K562 (cell line): ENCODE measurements at regions not wholly inside any gene's neighbourhood (a gene's known extent, or its start where the extent isn't known, plus 50 kb on each side); places are given as distances from the start of the nearest gene placed in this dataset.
A peak's percentile ranks its signal among the peaks of the same experiment; 100 is the strongest.

ENCODE experiments used
- CREM ChIP-seq: IDR thresholded peaks from 2 replicates; pipeline ENCODE4 v1.6.1; 2014; ENCODE audit warnings: antibody characterized with exemption, low read depth
- CTBP1 ChIP-seq: fragments of 450-650 bp; IDR thresholded peaks from 2 replicates; pipeline ENCODE4 v1.6.1; 2016; ENCODE audit warnings: borderline replicate concordance
- DLX4 ChIP-seq: fragments of 250-450 bp; sonication (Bioruptor Pico); IDR thresholded peaks from 2 replicates; pipeline ENCODE4 v1.6.1; 2021; ENCODE audit warnings: mild to moderate bottlenecking
- FOXK2 ChIP-seq, 2 experiments: fragments of 450-650 bp; IDR thresholded peaks in 1 of 2; conservative IDR thresholded peaks in 1 of 2; 2 replicates each; pipeline ENCODE4 v1.6.1; 2016; ENCODE audit warnings: low read depth in 2 of 2, mild to moderate bottlenecking in 1 of 2
- NCOA4 ChIP-seq: fragments of 450-650 bp; IDR thresholded peaks from 2 replicates; pipeline ENCODE4 v1.6.1; 2018; ENCODE audit warnings: mild to moderate bottlenecking; ENCODE audit not compliant: partially characterized antibody
- RAD21 ChIP-seq, 2 experiments: fragments of 250-450 bp in 1 of 2; fragments of 450-650 bp in 1 of 2; sonication (Bioruptor Pico) in 1 of 2; formaldehyde crosslinking in 1 of 2; IDR thresholded peaks in 1 of 2; conservative IDR thresholded peaks in 1 of 2; 2 replicates each; pipeline versions ENCODE4 v1.4.0 to v1.8.0; 2020 to 2022; ENCODE audit warnings: mild to moderate bottlenecking in 2 of 2, moderate library complexity in 1 of 2
- RBM22 ChIP-seq: fragments of 200-400 bp; formaldehyde crosslinking; IDR thresholded peaks from 2 replicates; pipeline ENCODE4 v1.6.1; 2018; ENCODE audit warnings: low read length, low read depth; ENCODE audit not compliant: poor library complexity, severe bottlenecking
- RBM25 ChIP-seq: fragments of 200-400 bp; formaldehyde crosslinking; IDR thresholded peaks from 2 replicates; pipeline ENCODE4 v1.6.1; 2018; ENCODE audit warnings: low read length, low read depth, moderate library complexity; ENCODE audit not compliant: severe bottlenecking
- REST ChIP-seq, 2 experiments: fragments of 450-650 bp; formaldehyde crosslinking in 1 of 2; IDR thresholded peaks; 2 replicates each; pipeline versions ENCODE4 v1.4.0 to v1.6.1; 2014 to 2020; ENCODE audit warnings: mild to moderate bottlenecking in 2 of 2, borderline replicate concordance in 1 of 2, low read depth in 1 of 2
- SMC3 ChIP-seq: conservative IDR thresholded peaks from 2 replicates; pipeline ENCODE4 v1.6.1; 2011; ENCODE audit warnings: low read depth, low read length, improper control_type of control experiment; ENCODE audit not compliant: insufficient read depth
- THRA ChIP-seq: fragments of 450-650 bp; IDR thresholded peaks from 2 replicates; pipeline ENCODE4 v1.6.1; 2017; ENCODE audit warnings: mild to moderate bottlenecking, moderate library complexity
- XRCC3 ChIP-seq: fragments of 450-650 bp; IDR thresholded peaks from 2 replicates; pipeline ENCODE4 v1.6.1; 2017; ENCODE audit warnings: mild to moderate bottlenecking, moderate library complexity
- ZKSCAN1 ChIP-seq: fragments of 150-350 bp; IDR thresholded peaks from 2 replicates; pipeline ENCODE4 v1.6.1; 2016; ENCODE audit warnings: low read depth, low read length
- ZNF24 ChIP-seq: fragments of 450-650 bp; IDR thresholded peaks from 2 replicates; pipeline ENCODE4 v1.6.1; 2016
- ZNF780A ChIP-seq: fragments of 250-450 bp; sonication (Bioruptor Pico); IDR thresholded peaks from 2 replicates; pipeline ENCODE4 v1.5.0; 2021; ENCODE audit warnings: mild to moderate bottlenecking

- TF ChIP-seq RBM25 = peak; percentile 32
- 0 out of 4 replicates have a peak, but pooled peaks have one; percentile 23 to 46 for TF ChIP-seq FOXK2 (conservative IDR thresholded peaks at IDR 0.05 in 1 of 2, IDR thresholded peaks at IDR 0.05 in 1 of 2; ENCODE audit: low read depth in 2 of 2)
- no peak for TF ChIP-seq XRCC3
- TF ChIP-seq CTBP1 = 0 out of 2 replicates have a peak, but pooled peaks have one; percentile 22
- TF ChIP-seq THRA = no peak
- peak; percentile 94 to 95 for TF ChIP-seq RAD21 (CRISPR knock-in tag; conservative IDR thresholded peaks at IDR 0.05 in 1 of 2, IDR thresholded peaks at IDR 0.05 in 1 of 2)
- TF ChIP-seq ZKSCAN1 = peak; percentile 48; the same call in 1 of the 2 replicates
- TF ChIP-seq ZNF24 = peak; percentile 98
- no peak for TF ChIP-seq ZNF780A (CRISPR knock-in tag)
- no peak for TF ChIP-seq NCOA4
- peak; percentile 77 for TF ChIP-seq SMC3
- TF ChIP-seq RBM22 = no peak
- peak; percentile 86 for TF ChIP-seq REST (IDR thresholded peaks at IDR 0.05; ENCODE audit: borderline replicate concordance)
- no peak for TF ChIP-seq REST (CRISPR knock-in tag; IDR thresholded peaks at IDR 0.05; ENCODE audit: low read depth)
- no peak for TF ChIP-seq CREM
- TF ChIP-seq DLX4 (CRISPR knock-in tag) = no peak
- TF ChIP-seq, all 486 proteins: peak for 12
These were observed 125.8 kb upstream of the GALNT15 start (continued) for GRCh38 chr3:16048435-16049318.
